HEK293T (cell line): ENCODE measurements at regions not wholly inside any gene's neighbourhood (a gene's known extent, or its start where the extent isn't known, plus 50 kb on each side); places are given as distances from the start of the nearest gene placed in this dataset.

Experiments used
- PKNOX1 ChIP-seq: fragments of 450-650 bp; IDR thresholded peaks from 2 replicates; pipeline ENCODE4 v1.6.1; 2016
- SP1 ChIP-seq: fragments of 450-650 bp; IDR thresholded peaks from 2 replicates; pipeline ENCODE4 v1.6.1; 2017

DNA sequence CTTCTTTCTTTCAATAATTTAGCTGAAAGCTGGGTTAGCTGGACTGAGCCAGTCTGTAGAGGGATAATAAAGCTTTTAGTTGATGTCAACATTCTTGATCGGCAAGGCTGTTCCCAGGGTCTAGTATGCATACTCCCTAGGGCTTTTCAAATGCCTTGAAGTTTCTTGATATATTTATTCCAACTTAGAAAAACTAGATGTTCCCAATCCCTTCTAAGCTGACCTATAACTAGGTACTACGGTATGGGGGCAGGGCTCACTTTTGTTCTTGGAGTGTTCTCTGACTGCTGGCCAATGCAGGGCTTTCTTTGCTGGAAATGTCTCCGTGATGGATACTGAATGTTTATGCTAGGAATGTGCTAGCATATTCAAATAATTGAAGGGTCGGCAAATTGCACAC is 258.6 kb upstream of the TANK start:
- TF ChIP-seq SP1 (no peak), PKNOX1 (no peak)
